Peyer's patch (tissue), 4 donors: ENCODE measurements at regions not wholly inside any gene's neighbourhood (a gene's known extent, or its start where the extent isn't known, plus 50 kb on each side); places are given as distances from the start of the nearest gene placed in this dataset.

Source experiments
- POLR2A ChIP-seq, 2 donors: fragments of 450-650 bp; IDR thresholded peaks; one replicate each; pipeline ENCODE4 v1.5.1; 2017; ENCODE audit warnings: antibody characterized with exemption in 2 of 2, mild to moderate bottlenecking in 2 of 2, moderate library complexity in 2 of 2
- TF ChIP-seq, protein P1 (sequence below), 6 experiments: fragments of 450-650 bp in 4 of 6; fragments of 200-600 bp in 2 of 6; sonication (generic) in 1 of 6; IDR thresholded peaks; one replicate each; pipeline ENCODE4 v1.5.1; 2017 to 2019; ENCODE audit warnings: antibody characterized with exemption in 6 of 6, mild to moderate bottlenecking in 3 of 6, moderate library complexity in 1 of 6

GRCh38 chr11:130534551-130534950, 86.1 kb downstream of the ADAMTS15 start:
- TF ChIP-seq, protein P1, sequence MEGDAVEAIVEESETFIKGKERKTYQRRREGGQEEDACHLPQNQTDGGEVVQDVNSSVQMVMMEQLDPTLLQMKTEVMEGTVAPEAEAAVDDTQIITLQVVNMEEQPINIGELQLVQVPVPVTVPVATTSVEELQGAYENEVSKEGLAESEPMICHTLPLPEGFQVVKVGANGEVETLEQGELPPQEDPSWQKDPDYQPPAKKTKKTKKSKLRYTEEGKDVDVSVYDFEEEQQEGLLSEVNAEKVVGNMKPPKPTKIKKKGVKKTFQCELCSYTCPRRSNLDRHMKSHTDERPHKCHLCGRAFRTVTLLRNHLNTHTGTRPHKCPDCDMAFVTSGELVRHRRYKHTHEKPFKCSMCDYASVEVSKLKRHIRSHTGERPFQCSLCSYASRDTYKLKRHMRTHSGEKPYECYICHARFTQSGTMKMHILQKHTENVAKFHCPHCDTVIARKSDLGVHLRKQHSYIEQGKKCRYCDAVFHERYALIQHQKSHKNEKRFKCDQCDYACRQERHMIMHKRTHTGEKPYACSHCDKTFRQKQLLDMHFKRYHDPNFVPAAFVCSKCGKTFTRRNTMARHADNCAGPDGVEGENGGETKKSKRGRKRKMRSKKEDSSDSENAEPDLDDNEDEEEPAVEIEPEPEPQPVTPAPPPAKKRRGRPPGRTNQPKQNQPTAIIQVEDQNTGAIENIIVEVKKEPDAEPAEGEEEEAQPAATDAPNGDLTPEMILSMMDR (IDR thresholded peaks at IDR 0.05), result no peak
- no peak for TF ChIP-seq POLR2A (IDR thresholded peaks at IDR 0.05)
